HG03558 (cell line): ENCODE measurements at regions not wholly inside any gene's neighbourhood (a gene's known extent, or its start where the extent isn't known, plus 50 kb on each side); places are given as distances from the start of the nearest gene placed in this dataset.

Experiments used
- ATAC-seq: cut with Tn5 transposase; IDR thresholded peaks from one replicate; pipeline ENCODE4 v1.9.1; 2021; ENCODE audit warnings: moderate number of reproducible peaks; ENCODE audit not compliant: unreplicated experiment; ENCODE audit errors: extremely low read depth

DNA sequence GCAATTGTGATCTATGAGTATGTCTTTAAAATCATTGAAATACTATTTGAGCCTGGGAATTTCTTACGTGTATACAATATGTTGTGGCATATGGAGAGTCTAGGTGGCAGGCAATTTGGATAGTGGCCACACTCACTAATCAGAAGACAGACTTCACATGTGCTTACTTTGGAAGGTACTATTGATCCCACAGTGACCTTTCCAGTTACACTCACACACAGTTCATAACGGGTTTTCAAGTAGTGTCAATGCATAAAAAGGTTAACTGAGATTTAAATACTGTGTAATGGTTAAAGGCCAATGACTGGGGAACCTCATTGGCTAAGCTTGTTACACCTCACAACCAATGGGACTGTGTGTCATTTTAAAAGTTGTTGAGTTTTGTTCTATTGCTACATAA lies 783.2 kb downstream of the RPA4 start:
- ATAC-seq = no peak

- ATAC-seq = no peak
Observed at GRCh38 chrX:97668126-97668525, 784.4 kb downstream of the RPA4 start.

- ATAC-seq = no peak
Observed at GRCh38 chrX:97672138-97672537, 788.4 kb downstream of the RPA4 start.

- no peak for ATAC-seq
Observed at GRCh38 chrX:97672608-97673007, 788.9 kb downstream of the RPA4 start.

DNA sequence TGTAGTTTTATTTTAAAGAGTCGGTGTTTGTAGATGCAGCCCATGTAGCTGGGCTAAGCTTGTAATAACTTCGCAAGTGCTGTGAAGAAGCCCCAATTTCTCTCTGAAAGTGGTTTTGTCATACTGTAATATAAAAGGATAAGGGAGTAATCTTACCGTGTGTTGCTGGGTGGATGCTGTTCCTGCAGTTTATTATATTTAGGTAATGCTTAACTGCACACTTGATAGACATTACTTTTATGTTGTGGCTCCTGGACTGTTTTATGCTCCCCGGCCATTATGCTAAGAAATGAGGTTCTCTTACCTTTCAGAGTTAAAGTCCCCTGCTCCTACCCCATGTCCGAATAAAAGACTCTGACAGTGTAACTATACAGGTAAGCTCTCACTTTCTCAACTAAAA lies 789.4 kb downstream of the RPA4 start:
- no peak for ATAC-seq

- no peak for ATAC-seq
Observed at GRCh38 chrX:97682991-97683840, 799.5 kb downstream of the RPA4 start.

- ATAC-seq = no peak
Observed at GRCh38 chrX:97685753-97686152, 802.0 kb downstream of the RPA4 start.

- ATAC-seq = no peak
Observed at GRCh38 chrX:97691901-97692455, 808.3 kb downstream of the RPA4 start.

DNA sequence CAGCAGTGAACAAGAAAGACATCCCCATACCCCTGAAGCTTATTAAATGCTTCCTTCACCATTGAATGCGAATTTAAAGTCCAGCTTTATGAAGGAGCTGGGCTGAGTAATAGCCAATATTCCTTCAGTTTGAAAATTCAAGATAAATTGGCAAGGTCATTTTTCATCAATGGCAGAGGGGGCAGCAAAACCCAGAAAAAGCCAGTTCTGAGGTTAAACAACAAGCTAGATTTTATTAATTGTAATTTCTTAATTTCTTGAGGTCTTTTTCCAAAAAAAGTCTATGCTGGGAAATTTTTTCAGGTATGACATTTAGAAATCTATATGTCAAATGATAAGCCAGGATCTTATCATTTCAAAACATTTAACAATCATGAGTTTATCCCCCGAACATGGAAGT lies 808.9 kb downstream of the RPA4 start:
- ATAC-seq = no peak

GRCh38 chrX:97700547-97700946 lies 816.8 kb downstream of the RPA4 start:
- no peak for ATAC-seq

GRCh38 chrX:97704474-97704873 lies 820.8 kb downstream of the RPA4 start:
- no peak for ATAC-seq

DNA sequence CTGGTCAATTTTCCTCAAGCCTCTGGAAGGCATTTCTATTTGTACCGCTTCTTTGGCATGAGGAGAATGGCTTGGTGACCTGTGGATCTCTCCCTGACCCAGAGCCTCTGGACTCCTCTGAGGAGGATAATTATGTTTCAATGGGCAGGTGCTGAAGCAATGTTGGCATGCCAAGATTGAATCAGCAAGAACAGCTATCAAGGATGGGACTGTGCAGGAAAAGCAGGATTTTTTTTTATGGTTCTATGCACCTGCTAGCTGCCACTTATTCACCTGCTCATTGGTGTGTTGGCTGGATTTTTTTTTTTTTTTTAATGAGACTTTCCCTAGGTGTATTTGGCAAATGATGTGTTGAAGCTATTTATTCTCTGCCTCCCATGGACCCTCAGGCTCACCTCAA lies 821.2 kb downstream of the RPA4 start:
- ATAC-seq = no peak

- no peak for ATAC-seq
Observed at GRCh38 chrX:97705936-97706335, 822.2 kb downstream of the RPA4 start.

- no peak for ATAC-seq
Observed at GRCh38 chrX:97714072-97714471, 830.4 kb downstream of the RPA4 start.

GRCh38 chrX:97728215-97728614 lies 844.5 kb downstream of the RPA4 start:
- no peak for ATAC-seq

GRCh38 chrX:97740044-97740443 lies 856.3 kb downstream of the RPA4 start:
- no peak for ATAC-seq

GRCh38 chrX:97740886-97741285 lies 857.2 kb downstream of the RPA4 start:
- ATAC-seq = no peak

- no peak for ATAC-seq
Observed at GRCh38 chrX:97743014-97743413, 859.3 kb downstream of the RPA4 start.

GRCh38 chrX:97747346-97747745 lies 863.6 kb downstream of the RPA4 start:
- ATAC-seq = no peak

DNA sequence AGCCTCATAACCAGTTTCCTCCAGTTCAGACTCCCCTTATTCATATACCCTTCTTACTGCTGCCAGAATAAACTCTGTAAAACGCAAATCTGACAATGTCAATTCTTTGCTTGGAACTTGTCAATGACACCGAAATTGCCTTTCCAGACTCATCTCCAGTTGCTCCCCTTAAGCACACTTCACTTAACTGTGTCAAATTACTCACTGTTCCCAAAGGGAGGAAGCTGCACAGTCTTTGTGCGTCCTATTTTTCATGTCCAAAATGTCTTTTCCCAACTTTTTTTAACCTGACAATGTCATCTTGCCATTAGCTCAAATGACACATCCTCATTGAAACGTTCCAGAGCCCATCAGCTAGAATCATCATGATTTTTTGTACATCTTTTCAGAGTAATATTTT lies 867.3 kb downstream of the RPA4 start:
- no peak for ATAC-seq

DNA sequence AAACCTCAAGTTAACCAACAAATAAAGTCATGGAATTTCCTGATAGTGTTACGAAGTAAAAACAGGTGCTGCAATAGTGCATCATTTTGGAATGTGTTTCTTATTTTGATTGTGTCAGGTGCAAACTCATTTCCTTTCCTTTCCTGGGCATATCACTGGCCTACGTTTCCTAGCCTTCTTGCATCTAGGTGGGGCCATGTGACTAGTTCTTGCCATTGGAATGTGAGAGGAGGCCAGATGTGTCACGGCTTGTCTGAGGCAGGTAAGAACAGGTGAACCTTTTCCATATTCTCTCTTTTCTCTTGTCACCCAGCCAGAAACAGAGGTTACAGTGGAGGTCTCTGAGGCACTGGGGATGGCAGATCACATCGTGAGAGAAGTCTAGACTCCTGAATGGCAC lies 868.0 kb downstream of the RPA4 start:
- ATAC-seq = no peak

DNA sequence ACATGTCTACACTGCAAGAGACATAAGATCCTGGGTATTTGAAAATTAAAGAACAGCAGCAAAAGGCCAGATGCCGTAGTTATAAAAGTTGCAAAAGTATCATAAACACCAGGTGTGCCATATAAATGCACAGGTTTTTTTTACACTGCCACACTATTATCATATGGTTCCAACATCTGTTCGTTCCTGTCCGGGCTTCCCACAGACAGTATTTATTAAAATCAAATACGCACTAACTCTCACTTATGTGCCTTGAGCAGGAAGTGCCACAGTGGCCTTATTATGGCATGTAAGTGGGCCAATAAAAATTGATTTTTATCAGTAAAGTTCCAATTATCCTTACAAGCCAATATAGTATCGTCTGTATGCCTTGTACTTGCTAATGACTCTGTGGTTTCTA lies 873.2 kb downstream of the RPA4 start:
- ATAC-seq = no peak
